Central memory CD8-positive, alpha-beta T cell (primary cell): ENCODE measurements at regions not wholly inside any gene's neighbourhood (a gene's known extent, or its start where the extent isn't known, plus 50 kb on each side); places are given as distances from the start of the nearest gene placed in this dataset.

ENCODE experiments used
- ATAC-seq: fragments of 150-1000 bp; cut with Tn5 transposase; replicated peaks from 2 replicates; pipeline ENCODE4 v1.10.0; 2022; ENCODE audit warnings: mild to moderate bottlenecking, moderate FRiP score, moderate number of reproducible peaks; ENCODE audit not compliant: poor library complexity, severe bottlenecking; ENCODE audit errors: extremely low read depth
- DNase-seq, 2 donors: peaks; one replicate each; pipeline ENCODE4 v3.0.0; 2021; ENCODE audit warnings: low spot score in 2 of 2
- H3K27ac Mint-ChIP-seq: one replicate; pipeline ENCODE4 v1.8.0; 2022; ENCODE audit warnings: low read depth, mild to moderate bottlenecking, moderate library complexity, mixed read lengths
- H3K27me3 Mint-ChIP-seq: one replicate; pipeline ENCODE4 v1.8.0; 2022; ENCODE audit warnings: mixed read lengths
- H3K36me3 Mint-ChIP-seq: one replicate; pipeline ENCODE4 v1.8.0; 2022; ENCODE audit warnings: mild to moderate bottlenecking, moderate library complexity, mixed read lengths; ENCODE audit not compliant: insufficient read depth
- H3K4me1 Mint-ChIP-seq: one replicate; pipeline ENCODE4 v1.8.0; 2022; ENCODE audit warnings: mixed read lengths
- H3K4me3 Mint-ChIP-seq: one replicate; pipeline ENCODE4 v1.8.0; 2022; ENCODE audit warnings: mild to moderate bottlenecking, moderate library complexity, mixed read lengths
- H3K9me3 Mint-ChIP-seq: one replicate; pipeline ENCODE4 v1.8.0; 2022; ENCODE audit warnings: mixed read lengths

DNA sequence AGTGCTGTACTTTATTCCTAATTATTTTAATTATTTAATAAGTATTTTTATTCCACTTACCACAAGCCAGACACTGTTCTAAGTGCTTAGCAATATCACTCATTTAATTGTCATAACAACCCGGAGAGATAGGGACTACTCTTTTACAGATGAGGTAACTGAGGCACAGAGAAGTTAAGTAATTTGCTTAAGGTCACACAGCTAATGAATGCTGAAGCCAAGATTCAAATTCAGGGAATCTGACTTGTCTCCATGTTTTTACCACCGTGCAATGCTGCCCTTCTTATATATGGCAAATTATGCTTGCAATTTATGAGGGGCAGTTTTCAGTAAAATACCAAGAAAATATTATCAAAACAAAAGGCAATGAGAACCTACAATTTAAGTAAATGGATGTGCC is 168.4 kb upstream of the KIF2A start:
- Mint-ChIP-seq H3K27me3 (peaks cover 45% of the 10 kb centered on the region), H3K4me3 (no peak overlapping the region), H3K9me3 (no peaks in the 10 kb centered on the region), H3K36me3 (no peaks in the 10 kb centered on the region), H3K4me1 (no peaks in the 10 kb centered on the region), H3K27ac (no peak overlapping the region)
- ATAC-seq (no peak), DNase-seq (no peak)

DNA sequence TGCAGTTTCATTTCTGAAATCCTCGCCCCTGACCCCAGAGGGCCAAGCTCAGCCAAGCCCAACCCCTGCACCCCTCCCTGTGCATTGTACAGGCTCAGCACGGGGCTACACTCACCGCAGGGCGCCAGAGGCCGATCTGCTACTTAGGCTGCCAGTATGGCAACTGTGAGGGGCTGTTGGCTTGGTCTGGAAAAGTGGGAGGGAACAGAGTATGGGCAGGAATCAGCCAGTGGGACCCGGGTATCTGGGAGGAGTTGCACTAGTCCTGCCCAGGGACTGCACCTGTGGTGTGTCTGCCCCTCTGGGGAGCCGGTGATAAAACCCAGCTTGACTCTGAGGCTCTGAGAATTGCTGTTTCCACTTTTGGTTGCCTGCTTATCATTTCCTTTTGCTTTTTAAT is 167.4 kb upstream of the KIF2A start:
- Mint-ChIP-seq H3K27me3 (peaks cover 55% of the 10 kb centered on the region), H3K36me3 (no peaks in the 10 kb centered on the region), H3K4me1 (no peaks in the 10 kb centered on the region), H3K9me3 (no peaks in the 10 kb centered on the region), H3K4me3 (no peak overlapping the region), H3K27ac (no peak overlapping the region)
- ATAC-seq (no peak), DNase-seq (no peak)

DNA sequence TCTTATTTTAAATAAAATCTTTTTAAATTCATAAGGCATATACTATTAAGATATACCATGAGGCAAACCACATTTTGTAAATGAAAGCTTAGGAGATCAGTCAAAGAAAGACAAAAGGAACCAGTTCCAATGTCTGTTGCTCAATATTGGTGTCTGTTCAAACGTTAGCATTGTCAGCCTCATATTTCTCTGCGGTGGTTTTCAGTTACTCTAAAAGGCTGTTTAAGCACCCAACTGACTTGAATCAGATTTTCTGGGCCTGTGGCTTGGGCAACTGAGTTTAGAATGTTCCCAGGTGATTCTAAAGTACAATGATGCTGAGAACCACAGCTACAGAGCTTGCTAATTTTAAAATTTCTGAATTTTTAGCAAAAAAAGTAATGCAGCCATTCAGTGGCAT is 166.3 kb upstream of the KIF2A start:
- no peak for DNase-seq
- Mint-ChIP-seq H3K4me1 (no peaks in the 10 kb centered on the region), H3K36me3 (no peaks in the 10 kb centered on the region)

GRCh38 chr5:62142351-62142750 is 163.7 kb upstream of the KIF2A start:
- H3K4me1 Mint-ChIP-seq: no peaks in the 10 kb centered on the region
- no peaks in the 10 kb centered on the region for H3K36me3 Mint-ChIP-seq
- no peak overlapping the region for H3K27ac Mint-ChIP-seq
- no peak overlapping the region for H3K4me3 Mint-ChIP-seq
- peaks cover 67% of the 10 kb centered on the region for H3K27me3 Mint-ChIP-seq
- no peak for DNase-seq
- no peak for ATAC-seq
- no peaks in the 10 kb centered on the region for H3K9me3 Mint-ChIP-seq

More for the DNA sequence above, 166.3 kb upstream of the KIF2A start:
- peaks cover 66% of the 10 kb centered on the region for H3K27me3 Mint-ChIP-seq
- H3K9me3 Mint-ChIP-seq: no peaks in the 10 kb centered on the region
- ATAC-seq: no peak
- no peak overlapping the region for H3K4me3 Mint-ChIP-seq
- H3K27ac Mint-ChIP-seq: no peak overlapping the region

- H3K4me3 Mint-ChIP-seq: no peak overlapping the region
- H3K27ac Mint-ChIP-seq: no peak overlapping the region
- no peak for DNase-seq
- no peak for ATAC-seq
- H3K36me3 Mint-ChIP-seq: no peaks in the 10 kb centered on the region
- H3K27me3 Mint-ChIP-seq: peaks cover 75% of the 10 kb centered on the region
- no peaks in the 10 kb centered on the region for H3K4me1 Mint-ChIP-seq
- no peaks in the 10 kb centered on the region for H3K9me3 Mint-ChIP-seq
These were observed 162.5 kb upstream of the KIF2A start for GRCh38 chr5:62143268-62144229.

DNA sequence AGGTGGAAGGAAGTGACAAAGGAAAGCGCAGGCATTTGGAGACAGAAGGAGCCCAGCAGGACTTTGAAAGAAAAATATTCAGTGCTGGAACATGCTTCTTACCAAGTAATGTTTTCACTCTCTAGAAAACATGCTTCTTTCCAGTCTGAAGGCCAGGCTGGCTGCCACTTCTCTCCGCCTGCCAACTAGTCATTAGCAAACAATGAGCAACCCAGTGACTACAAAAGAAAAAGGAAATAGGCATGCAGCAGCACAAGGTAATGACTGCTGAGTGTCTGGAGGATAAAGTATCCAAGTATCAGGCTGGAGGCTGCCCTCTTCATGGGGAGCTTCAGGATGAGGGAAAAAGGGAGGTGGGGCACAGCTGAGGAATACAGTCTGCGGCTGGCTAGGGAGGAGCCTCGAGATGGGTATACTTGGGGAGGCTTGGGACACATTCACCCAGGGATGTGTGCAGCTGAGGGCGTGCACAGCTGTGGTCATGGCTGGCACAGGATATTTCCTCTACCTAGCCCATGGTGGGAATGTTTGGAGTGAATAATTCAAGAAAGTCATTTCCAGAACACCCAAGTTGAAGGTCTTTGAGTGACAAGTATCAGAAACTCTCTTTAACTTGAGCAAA is 161.5 kb upstream of the KIF2A start:
- no peaks in the 10 kb centered on the region for H3K9me3 Mint-ChIP-seq
- DNase-seq (no peak), ATAC-seq (no peak)
- H3K4me3 Mint-ChIP-seq: no peak overlapping the region
- no peak overlapping the region for H3K27ac Mint-ChIP-seq
- peaks cover 71% of the 10 kb centered on the region for H3K27me3 Mint-ChIP-seq
- H3K36me3 Mint-ChIP-seq: no peaks in the 10 kb centered on the region
- no peaks in the 10 kb centered on the region for H3K4me1 Mint-ChIP-seq

DNA sequence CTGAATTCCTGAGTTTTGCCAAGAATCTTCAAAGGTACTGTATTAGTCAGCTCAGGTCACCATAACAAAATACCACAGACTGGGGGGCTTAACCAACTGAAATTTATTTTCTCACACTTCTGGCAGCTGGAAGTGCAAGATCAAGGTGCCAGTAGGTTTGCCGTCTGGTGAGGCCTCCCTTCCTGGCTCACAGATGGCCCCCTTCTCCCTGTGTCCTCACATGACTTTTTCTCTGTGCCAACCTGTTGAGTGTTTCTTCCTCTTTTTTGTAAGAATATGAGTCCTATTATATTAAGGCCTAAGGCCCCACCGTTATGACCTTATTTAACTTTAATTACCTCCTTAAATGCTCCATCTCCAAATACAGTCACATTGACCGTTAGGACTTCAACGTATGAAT is 156.1 kb upstream of the KIF2A start:
- Mint-ChIP-seq H3K27me3 (peaks cover 52% of the 10 kb centered on the region), H3K36me3 (no peaks in the 10 kb centered on the region), H3K27ac (no peak overlapping the region), H3K9me3 (peaks cover 5% of the 10 kb centered on the region), H3K4me3 (no peak overlapping the region), H3K4me1 (no peaks in the 10 kb centered on the region)
- ATAC-seq (no peak), DNase-seq (no peak)

GRCh38 chr5:62152394-62153087 is 153.5 kb upstream of the KIF2A start:
- H3K4me3 Mint-ChIP-seq: no peak overlapping the region
- ATAC-seq: no peak

GRCh38 chr5:62154758-62155157 is 151.2 kb upstream of the KIF2A start:
- no peaks in the 10 kb centered on the region for H3K36me3 Mint-ChIP-seq
- H3K27me3 Mint-ChIP-seq: peaks cover 43% of the 10 kb centered on the region
- DNase-seq (no peak), ATAC-seq (no peak)
- no peaks in the 10 kb centered on the region for H3K4me1 Mint-ChIP-seq
- H3K9me3 Mint-ChIP-seq: peaks cover 5% of the 10 kb centered on the region
- H3K27ac Mint-ChIP-seq: no peak overlapping the region
- no peak overlapping the region for H3K4me3 Mint-ChIP-seq

More at GRCh38 chr5:62152394-62153087, 153.5 kb upstream of the KIF2A start:
- DNase-seq: no peak
- peaks cover 5% of the 10 kb centered on the region for H3K9me3 Mint-ChIP-seq
- no peak overlapping the region for H3K27ac Mint-ChIP-seq
- H3K27me3 Mint-ChIP-seq: peaks cover 40% of the 10 kb centered on the region
- no peaks in the 10 kb centered on the region for H3K36me3 Mint-ChIP-seq
- H3K4me1 Mint-ChIP-seq: no peaks in the 10 kb centered on the region

DNA sequence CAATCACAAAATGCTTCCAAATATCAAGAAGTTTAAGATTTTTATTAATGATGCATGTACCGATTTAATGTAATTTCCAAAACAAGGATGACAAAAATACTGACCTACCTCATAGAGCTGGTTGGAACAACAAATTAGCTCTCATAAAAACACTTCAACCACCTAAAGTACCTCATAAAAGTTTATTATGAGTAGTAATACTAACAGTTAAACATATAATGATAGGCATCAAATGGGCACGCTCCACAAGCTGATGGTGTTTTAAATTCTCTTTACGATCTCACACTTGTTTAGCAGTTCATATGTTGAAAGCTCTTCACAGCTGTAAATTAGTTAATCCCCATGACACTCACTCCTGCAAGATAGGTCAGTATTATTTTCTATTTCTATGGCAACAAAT is 150.0 kb upstream of the KIF2A start:
- Mint-ChIP-seq H3K9me3 (peaks cover 5% of the 10 kb centered on the region), H3K4me3 (no peak overlapping the region), H3K27ac (no peak overlapping the region), H3K27me3 (peaks cover 44% of the 10 kb centered on the region), H3K36me3 (no peaks in the 10 kb centered on the region), H3K4me1 (no peaks in the 10 kb centered on the region)
- no peak for ATAC-seq
- no peak for DNase-seq

- Mint-ChIP-seq H3K4me3 (no peak overlapping the region), H3K4me1 (no peaks in the 10 kb centered on the region), H3K27ac (no peak overlapping the region), H3K27me3 (peaks cover 68% of the 10 kb centered on the region), H3K36me3 (peaks cover 1% of the 10 kb centered on the region), H3K9me3 (peaks cover 6% of the 10 kb centered on the region)
- ATAC-seq (no peak), DNase-seq (no peak)
These were observed 138.4 kb upstream of the KIF2A start for GRCh38 chr5:62167561-62168057.

GRCh38 chr5:62168506-62169281 is 137.3 kb upstream of the KIF2A start:
- no peak for DNase-seq
- peaks cover 67% of the 10 kb centered on the region for H3K27me3 Mint-ChIP-seq
- ATAC-seq: no peak
- H3K36me3 Mint-ChIP-seq: peaks cover 1% of the 10 kb centered on the region
- H3K4me3 Mint-ChIP-seq: no peak overlapping the region
- no peaks in the 10 kb centered on the region for H3K4me1 Mint-ChIP-seq
- H3K9me3 Mint-ChIP-seq: peaks cover under 1% of the 10 kb centered on the region
- no peak overlapping the region for H3K27ac Mint-ChIP-seq
